ENCODE measurements at regions not wholly inside any gene's neighbourhood (a gene's known extent, or its start where the extent isn't known, plus 50 kb on each side); places are given as distances from the start of the nearest gene placed in this dataset.

DNA sequence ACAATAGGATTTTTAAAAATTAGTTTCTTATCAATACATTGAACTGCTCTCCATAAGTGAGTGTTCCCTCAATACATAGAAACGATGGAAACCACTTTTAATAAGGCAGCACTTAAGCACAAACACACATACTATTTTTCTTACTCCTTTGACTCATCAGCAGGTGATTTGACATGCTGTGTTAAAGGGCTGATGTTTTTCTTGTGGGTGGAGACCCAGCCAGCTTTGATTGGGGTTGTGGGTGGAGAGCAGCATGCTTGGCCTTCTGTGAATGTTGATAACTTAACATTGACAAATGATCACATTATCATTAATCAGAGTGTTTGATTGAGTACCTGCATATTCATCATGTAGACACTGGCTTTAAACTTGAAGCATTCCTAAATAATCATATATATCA, 223.0 kb upstream of the DPH6 start:
- DNase-seq (ENCODE audit: low read depth in 3 of 3, low spot score in 1 of 3): no peak

DNA sequence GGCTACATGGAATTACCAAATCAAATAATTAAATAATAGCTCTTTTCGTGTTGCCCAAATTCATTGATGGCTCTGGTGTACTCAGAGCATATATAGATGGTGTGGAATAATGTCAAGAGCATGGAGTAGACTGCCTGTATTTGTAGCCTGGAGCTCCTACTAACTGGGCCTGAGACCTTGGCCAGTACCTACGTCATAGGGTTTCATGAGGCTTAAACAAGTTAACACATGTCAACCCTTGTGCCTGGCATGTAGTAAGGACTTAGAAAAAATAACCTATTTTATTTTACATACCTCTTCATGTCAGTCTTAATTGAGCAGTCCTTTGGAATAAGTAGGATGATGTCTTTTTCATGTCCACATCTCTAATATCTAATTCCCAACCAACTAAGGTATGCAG, 223.7 kb upstream of the DPH6 start:
- DNase-seq (ENCODE audit: low read depth in 3 of 3, low spot score in 1 of 3): no peak

DNA sequence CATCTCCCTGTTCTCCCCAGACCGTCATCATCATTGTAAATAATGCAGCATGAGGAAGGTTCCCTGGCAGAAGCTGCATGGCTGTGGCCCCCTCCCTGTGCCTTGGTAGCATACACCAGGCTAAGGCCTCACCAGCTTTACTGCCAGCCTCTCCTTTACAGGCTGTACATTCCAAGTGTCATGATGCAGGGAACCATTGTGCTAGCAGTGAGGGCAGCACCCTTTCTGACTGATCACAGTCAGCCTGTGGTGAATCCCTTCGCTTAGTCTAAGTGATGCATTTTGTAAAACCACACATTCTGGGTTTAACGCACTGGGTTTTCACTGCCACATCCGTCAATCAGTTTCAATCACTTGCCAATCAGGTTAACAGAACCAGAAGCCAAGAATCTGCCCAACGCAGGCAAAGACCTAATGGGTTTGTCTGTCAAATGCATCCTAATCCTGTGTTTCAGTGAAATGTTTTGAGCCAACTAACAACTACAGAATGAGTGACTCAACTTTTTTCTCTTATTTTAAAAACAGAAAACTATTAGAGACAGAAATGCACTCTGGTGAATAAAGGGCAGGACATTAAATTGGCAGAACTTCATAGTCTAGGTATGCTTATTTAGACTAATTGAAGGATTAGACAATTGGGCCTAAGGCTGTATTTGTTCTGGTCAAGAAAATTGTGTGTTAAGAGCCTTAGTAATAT, 225.9 kb upstream of the DPH6 start:
- no peak for DNase-seq (ENCODE audit: low read depth in 3 of 3, low spot score in 1 of 3)

DNA sequence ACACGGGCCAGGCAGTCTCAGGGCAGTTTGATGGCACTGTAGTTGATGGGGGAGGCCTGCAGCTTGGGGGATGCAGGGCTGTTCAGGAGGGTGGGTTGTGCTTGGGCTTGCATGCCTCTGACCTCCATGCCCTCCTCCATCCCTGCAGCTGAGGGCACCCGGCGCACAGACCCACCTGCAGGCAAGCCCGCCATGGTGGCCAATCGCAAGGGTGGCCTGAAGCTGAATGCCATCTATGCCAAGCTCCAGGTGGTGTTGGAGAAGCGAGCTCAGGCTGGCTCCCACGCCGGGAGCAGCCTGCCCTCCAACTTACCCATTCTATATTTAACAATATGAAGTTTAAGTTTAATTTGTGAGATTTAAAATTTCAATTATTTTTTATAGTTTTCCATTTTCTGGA, 228.7 kb upstream of the DPH6 start:
- no peak for DNase-seq (ENCODE audit: low read depth in 3 of 3, low spot score in 1 of 3)

DNA sequence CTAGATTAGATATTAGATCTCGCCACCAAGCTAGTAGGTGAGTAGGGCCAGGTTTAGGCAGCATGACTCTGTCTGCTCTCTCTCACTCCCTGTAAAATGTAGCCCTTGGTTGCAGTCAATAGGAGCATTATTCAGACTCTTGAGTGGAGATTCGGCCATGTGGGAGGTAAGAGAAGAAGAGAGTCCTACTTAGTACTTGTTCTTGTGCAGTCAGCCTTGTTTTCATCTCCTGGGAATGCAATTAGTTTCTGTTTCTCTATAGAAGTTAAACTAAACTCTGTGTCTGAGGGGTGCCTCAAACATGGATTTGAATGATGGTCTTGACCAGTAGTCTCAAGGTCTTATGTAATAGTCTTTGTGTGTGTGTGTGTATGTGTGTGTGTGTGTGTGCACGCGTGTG, 229.5 kb upstream of the DPH6 start:
- DNase-seq (ENCODE audit: low read depth in 3 of 3, low spot score in 1 of 3): no peak

DNA sequence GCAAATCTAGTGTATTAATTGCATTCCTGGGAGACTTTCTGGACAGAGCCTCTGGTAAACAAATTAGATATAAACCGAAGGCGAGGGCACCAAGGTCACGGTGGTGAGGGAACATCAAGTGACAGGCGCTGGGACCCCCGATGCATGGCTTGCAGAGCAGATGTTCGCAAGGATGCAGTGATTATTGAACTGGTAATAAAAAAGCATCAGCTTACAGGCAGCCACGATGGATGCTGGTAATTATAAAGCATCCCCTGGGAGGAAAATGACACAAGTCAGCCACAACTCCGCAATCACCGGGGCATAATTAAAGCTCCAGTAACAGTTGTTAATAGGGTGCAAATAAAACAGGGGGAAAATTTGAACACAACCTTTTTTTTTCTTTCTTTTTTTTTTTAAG, 231.1 kb upstream of the DPH6 start:
- no peak for DNase-seq (ENCODE audit: low read depth in 3 of 3, low spot score in 1 of 3)

DNA sequence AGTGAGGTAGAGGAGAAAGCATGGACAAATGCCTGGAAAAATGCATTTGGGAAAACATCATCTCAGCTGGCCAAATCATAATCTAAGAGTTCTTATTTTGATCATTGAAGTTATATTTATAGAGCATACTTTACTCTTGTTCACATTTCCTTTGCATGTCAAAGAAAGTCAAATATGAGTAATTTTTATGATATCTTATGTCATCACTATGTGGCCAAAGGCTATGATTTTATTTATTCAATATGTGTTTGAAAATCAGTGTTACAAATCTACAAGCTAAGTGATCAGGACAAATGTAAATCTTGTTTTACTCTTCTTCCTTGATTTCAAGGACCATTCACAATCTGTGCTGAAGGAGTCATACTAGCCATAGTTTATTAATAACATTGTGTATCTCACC, 237.2 kb upstream of the DPH6 start:
- no peak for DNase-seq (ENCODE audit: low read depth in 3 of 3, low spot score in 1 of 3)

DNA sequence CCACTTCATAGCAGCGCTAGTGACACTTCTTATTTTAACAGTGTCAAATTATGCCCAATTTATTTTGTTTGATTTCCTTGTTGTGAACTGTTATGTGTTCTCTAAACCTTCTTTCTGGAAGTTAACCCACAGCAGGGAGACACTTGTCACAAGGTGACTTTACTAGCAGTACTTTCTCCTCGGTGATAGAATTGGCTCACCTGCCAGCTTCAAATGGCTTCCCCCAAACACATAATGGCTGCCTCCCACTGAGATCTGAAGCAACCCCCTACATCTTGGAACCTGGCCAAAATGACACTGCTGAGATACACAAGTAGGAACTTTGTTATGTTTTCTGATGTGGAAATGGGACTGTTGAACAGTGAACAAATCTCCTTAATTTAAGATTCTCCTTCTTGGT, 238.8 kb upstream of the DPH6 start:
- no peak for DNase-seq (ENCODE audit: low read depth in 3 of 3, low spot score in 1 of 3)

DNA sequence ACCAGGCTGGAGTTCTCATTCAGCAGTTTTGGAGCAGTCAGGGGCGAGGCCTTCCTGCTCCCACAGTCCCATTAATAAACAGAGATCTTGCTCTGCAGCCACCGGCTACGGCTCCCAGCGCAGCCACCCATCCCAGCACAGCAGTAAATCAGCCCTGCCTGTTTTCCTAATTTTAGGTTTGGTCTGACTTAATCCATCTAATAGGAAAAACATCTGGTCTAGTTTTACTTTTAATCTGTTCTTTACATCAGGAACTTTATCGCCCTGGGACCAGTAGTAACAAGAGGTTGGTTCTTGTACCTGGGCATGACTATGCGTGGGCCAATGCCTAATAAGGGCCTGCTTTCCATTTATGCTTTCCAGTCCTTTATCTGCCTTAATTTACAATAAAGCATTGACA, 264.0 kb upstream of the DPH6 start:
- no peak for DNase-seq (ENCODE audit: low read depth in 3 of 3, low spot score in 1 of 3)

DNA sequence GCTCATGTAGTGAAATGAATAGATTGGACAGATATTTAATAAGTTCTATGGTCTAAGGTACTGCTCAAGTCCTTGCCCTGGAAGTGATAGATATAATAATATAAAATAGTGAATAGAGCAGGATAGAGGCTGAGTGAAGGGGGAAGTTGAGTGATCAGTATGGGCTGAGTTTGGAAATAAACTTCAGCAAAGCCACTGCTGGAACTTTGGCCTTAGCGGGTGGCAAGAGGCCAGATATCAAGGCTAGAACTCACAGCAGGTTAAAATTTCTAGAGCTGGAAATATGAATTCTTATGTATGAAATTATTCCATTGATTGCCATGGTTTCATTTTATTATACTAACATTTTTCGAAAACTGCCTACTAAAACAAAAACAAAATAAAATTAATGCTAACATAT, 267.6 kb upstream of the DPH6 start:
- no peak for DNase-seq (ENCODE audit: low read depth in 3 of 3, low spot score in 1 of 3)

DNA sequence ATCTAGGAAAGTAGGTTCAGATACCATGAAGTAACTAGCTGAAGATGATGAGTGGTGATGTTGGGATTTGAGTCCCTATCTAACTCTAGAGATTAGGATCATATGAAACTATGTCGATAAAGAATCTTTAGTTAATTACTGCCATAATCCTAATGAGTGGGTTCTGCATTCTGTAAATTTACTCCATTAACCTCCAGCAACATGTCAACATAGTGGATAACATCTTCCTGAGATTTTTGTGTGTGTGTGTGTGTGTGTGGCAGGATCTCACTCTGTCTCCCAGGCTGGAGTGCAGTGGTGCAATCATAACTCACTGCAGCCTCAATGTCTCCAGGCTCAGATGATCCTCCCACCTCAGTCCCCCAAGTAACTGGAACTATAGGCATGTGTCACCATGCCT, 272.9 kb upstream of the DPH6 start:
- no peak for DNase-seq (ENCODE audit: low read depth in 3 of 3, low spot score in 1 of 3)

DNA sequence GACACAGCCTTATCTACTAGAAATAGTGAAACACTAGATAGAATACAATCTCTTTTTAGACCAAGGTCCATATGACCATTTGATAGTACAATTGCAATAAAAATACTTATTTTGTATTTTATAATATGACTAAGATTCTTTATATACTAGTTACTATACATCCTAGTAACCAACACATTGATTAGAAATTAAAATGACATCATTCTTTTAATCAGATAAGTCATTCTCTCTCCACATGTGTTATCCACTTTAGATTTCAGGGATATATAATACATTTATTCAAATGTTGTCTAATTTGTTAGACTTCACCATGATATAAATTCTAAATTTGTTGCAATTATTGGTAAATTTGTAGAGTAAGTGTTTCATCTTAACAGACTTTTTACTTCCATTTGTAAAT, 276.2 kb upstream of the DPH6 start:
- DNase-seq (ENCODE audit: low read depth in 3 of 3, low spot score in 1 of 3): no peak

DNA sequence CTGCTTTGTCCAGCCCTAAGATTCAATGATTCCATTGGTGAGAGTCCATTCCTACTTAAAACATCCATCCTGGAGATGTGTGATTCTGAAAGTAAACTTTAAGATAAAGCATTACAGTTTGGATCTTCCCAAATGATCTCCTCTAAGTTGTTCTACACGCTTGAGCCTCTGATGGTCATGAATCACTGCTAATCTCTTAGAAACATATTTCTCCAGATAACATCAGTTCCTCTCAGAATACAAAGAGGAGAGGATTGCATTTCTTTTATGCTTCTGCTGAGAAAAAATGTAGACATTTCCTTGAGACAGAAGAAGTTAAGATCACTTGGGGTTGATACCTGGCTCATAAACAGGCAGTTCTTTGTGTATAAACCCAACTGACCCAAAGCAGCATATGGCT, 281.2 kb upstream of the DPH6 start:
- DNase-seq (ENCODE audit: low read depth in 3 of 3, low spot score in 1 of 3): no peak

DNA sequence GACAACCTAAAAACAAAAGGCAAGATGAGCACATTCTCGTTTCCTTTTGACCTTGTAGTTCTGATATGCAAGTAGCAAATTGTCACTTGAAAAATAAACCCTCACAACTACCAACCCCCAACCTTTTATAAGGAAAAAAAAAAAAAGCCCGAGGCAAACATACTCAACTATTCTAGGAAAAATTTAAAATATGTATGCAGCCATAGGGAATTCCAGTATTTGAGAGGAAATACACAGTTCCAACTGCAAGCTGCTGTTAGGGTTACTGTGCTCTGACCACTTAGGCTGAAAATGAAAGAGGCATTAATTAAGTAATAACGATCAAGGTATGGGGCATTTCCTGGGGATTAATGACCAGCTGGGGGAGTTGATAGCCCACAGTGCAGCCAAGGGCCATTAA, 281.9 kb upstream of the DPH6 start:
- DNase-seq (ENCODE audit: low read depth in 3 of 3, low spot score in 1 of 3): no peak

DNA sequence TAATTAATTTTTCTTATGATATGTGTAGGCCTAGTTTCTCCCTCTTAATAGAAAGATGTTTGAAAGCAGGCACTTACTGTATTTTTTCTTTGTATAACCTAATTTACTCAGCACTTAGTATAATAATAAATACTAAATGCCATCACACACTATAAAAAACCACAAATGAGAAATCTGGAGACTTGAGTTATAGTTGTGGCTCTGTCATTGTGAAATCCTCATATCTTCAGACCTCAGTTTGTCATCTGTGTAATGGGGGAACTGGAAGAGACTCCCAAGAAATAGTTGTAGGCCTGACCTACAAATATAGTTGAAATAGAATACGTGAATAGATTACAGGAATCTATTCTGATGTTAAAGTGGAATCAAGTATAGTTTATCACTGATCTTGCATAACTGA, 287.6 kb upstream of the DPH6 start:
- no peak for DNase-seq (ENCODE audit: low read depth in 3 of 3, low spot score in 1 of 3)

DNA sequence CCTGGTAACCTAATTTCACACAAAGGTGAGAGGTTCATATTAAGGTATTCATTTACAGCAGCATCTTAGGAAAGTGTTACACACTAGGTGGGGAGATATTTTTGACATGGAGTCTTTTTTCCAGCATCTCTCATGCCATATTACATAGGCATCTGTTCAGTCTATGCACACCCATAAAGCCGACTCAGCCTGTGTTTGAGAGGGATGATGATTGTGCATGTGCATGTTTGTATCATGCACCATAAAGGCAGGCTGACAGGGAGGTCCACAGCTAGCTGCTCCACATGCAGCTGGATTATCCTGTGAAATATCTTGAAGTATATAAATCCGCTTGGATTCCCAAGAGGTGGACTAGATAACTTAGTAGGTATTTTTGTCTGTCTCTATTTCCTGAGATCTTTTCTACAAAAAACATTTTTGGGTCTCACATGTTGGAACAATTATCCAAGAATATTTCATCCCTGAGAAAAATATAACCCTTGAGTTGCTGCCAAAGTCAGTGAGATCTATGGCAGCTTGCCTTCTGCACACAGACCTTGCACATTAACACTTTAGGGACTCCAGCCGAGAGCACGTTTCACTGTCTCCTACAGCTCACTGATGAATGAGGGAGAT, 288.4 kb upstream of the DPH6 start:
- no peak for DNase-seq (ENCODE audit: low read depth in 3 of 3, low spot score in 1 of 3)

DNA sequence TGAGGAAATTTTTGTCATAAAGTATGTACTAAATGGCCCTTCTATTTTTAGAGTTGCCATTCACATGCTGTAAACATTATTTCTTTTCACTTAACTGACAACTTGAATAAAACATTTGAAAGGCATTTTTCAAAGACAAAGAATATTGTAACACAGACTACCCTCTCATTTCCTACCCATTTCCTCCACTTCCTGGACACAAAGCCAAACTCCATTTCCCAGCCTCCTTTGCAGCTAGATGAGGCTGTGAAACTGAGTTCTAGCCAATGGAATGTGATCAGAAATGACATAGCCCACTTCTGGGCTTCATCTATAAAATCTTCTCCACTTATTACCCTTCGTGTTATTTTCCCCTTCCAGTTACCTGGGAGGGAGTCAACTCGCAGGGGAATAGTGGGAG, 288.9 kb upstream of the DPH6 start:
- DNase-seq (ENCODE audit: low read depth in 3 of 3, low spot score in 1 of 3): no peak

DNA sequence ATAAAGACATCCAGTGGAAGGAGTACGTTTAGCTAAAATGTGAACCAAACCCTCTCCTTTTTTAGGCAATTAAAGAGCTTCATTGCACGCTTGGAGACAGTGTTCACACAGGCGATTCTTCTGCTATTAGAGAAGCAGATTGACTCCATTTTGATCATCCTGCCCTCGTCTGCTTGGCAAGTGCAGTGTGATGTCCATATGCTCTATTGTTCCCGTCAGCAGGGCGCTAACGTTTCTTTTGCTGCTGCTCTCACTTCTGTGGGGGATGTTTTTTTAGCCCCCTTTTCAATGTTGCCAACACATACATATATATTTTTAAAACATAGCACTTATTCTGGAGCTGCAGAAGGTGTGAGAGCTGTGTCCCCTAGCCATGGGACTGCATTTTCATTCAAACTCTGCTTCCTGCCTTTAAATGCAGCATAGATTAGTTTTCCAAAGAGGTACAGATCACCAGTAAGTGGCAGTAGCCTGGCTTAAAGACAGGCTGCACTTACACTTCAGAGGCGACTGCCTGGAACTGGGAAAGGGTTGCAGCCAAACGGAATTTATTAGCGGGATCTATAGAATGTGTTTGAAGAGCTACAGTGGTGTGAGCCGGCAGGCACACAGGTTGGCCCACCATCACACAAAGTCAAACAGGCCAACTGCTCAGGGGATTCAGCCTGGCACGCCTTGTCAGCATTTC, 292.6 kb upstream of the DPH6 start:
- no peak for DNase-seq (ENCODE audit: low read depth in 3 of 3, low spot score in 1 of 3)

DNA sequence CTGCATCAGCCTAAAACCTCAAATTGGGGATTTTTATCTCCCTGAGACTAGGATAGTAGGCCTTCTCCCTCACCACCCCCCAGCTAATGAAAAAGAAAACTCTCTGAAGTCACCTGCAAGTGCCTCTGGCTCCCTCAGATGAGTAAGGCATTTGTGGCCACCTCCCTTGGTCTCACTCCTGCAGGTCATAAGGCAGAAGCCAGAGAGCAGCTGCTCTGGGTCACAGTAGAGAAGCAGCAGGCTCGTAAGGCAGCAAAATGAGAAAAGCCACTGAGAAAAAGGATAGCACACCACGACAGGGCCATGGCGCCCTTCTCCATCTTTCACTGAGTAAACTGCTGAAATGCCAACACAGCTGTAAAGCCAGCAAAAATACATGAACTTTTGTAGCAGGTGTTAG, 296.7 kb upstream of the DPH6 start:
- DNase-seq (ENCODE audit: low read depth in 3 of 3, low spot score in 1 of 3): no peak

DNA sequence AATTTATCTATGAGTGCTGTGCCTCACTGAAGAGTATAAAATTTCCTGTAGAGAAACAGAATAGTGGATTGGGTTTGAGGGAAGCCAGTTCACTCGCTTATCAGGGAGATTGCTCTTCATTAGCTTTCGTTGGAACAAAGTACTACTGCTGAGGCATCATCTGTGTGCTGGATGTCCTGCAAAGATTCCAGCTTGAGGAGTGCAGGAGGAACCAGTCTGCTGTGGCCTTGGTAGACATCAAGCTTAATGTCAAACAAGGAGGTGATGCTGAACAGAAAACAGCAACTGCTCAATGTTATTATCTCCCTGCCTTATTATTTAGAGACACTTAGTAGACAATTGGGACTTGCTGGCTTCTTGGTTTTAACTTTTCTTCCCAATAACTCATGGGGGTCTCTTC, 297.5 kb upstream of the DPH6 start:
- DNase-seq (ENCODE audit: low read depth in 3 of 3, low spot score in 1 of 3): no peak

DNA sequence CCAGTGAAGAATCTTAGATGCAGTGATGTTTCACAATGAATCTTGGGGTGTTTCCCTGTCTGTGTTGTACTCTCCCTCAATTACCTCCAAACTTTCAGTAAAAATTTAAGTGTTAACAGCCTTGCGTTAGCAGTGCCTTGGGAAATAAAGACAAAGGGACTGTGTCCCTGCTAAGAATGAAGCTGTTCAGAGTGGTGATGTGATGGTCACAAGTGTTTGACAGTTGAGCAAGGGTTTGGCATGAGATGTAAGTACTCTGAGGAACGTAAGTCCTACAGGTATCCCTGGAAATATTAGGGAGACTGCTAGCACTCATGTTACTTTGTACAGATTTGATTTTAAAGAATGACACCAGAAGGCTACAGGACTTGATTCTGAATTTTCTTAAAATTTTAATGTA, 304.3 kb upstream of the DPH6 start:
- DNase-seq (ENCODE audit: low read depth in 3 of 3, low spot score in 1 of 3): no peak

DNA sequence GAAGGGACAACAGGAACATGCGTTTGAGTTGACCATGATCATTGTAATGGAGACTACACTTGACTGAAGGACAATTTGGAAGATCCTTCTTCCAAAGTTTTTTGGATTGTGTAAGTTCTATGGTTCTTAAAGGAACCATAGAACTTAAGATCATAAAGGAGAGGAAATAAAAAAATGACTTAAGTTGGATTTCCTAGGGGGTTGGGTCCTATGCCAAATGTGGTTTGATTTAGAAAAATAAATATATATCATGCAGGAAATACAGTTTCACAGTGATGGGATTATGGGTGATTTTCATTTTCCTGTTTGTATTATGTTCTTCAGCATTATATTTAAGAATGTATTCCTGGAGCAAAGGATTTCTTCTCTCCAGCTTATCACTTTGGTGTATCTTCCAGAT, 305.5 kb upstream of the DPH6 start:
- DNase-seq (ENCODE audit: low read depth in 3 of 3, low spot score in 1 of 3): no peak
